ENCODE measurements at regions not wholly inside any gene's neighbourhood (a gene's known extent, or its start where the extent isn't known, plus 50 kb on each side); places are given as distances from the start of the nearest gene placed in this dataset.
"Not testable (repeated sequence)": the region's sequence is repeated elsewhere in the genome, so short reads cannot be mapped to it uniquely, and the experiment has no call there.

GRCh38 chr3:3295586-3295985 lies 116.1 kb upstream of the CRBN start:
- Histone ChIP-seq H3K4me1 (no peaks in the 10 kb centered on the region), H3K36me3 (no peaks in the 10 kb centered on the region), H3K27ac (no peak overlapping the region), H3K9me3 (no peaks in the 10 kb centered on the region), H3K4me3 (replicated peaks in 1 of 3) (no peak overlapping the region), H3K27me3 (no peaks in the 10 kb centered on the region)
- DNase-seq, result no peak
- intact Hi-C loops (cut with DNase I), result no loop called here
- TF ChIP-seq POLR2A (IDR thresholded peaks at IDR 0.05) (no peak), CTCF (IDR thresholded peaks at IDR 0.05) (no peak)
- 92 to 97% methylated on average over 1 of the region's 1 CpG for WGBS, 2 donors

GRCh38 chr3:3291756-3292283 lies 112.3 kb upstream of the CRBN start:
- H3K27me3 ChIP-seq; intact Hi-C loops (cut with DNase I); H3K27ac ChIP-seq; H3K4me3 ChIP-seq (replicated peaks in 1 of 3); H3K36me3 ChIP-seq; H3K4me1 ChIP-seq; H3K9me3 ChIP-seq; DNase-seq: not testable (repeated sequence)
- 47 to 68% methylated on average over 3 of the region's 3 CpGs for WGBS, 2 donors

- Histone ChIP-seq H3K27me3 (no peaks in the 10 kb centered on the region), H3K4me3 (replicated peaks in 1 of 3) (no peak overlapping the region), H3K9me3 (no peaks in the 10 kb centered on the region), H3K27ac (no peak overlapping the region), H3K36me3 (no peaks in the 10 kb centered on the region), H3K4me1 (no peaks in the 10 kb centered on the region)
- no peak for DNase-seq
- TF ChIP-seq POLR2A (IDR thresholded peaks at IDR 0.05), result no peak
- no peak for TF ChIP-seq CTCF (IDR thresholded peaks at IDR 0.05)
- intact Hi-C loops (cut with DNase I), result no loop called here
These were observed 108.8 kb upstream of the CRBN start for GRCh38 chr3:3288255-3288654.

DNA sequence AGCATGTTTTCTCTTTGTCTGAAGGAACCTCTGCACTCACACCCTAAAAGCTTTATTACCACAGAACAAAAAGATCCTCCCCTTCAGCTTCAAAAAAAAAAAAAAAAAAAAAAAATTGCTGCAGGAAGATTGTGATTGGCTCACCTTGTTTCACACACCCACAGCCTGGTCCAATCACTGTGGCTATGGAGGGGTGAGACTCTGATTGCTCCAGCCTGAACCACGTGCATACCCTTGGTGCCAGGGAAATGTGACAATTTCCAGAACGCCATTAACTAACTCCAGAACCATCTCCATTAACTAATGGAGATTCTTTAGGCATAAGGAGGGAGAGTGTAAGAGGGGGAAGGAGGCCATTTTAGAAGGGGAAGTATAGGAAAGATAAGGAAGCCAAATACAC lies 106.5 kb upstream of the CRBN start:
- TF ChIP-seq CTCF (IDR thresholded peaks at IDR 0.05) (no peak), POLR2A (IDR thresholded peaks at IDR 0.05) (no peak)
- no peaks in the 10 kb centered on the region for H3K36me3 ChIP-seq
- H3K4me3 ChIP-seq (replicated peaks in 1 of 3), result no peak overlapping the region
- H3K27ac ChIP-seq, result no peak overlapping the region
- no peaks in the 10 kb centered on the region for H3K4me1 ChIP-seq
- no peaks in the 10 kb centered on the region for H3K9me3 ChIP-seq
- no peaks in the 10 kb centered on the region for H3K27me3 ChIP-seq
- 83 to 84% methylated on average over 2 of the region's 2 CpGs for WGBS, 2 donors
- DNase-seq, result no peak
- intact Hi-C loops (cut with DNase I), result no loop called here

GRCh38 chr3:3281024-3281423 lies 101.5 kb upstream of the CRBN start:
- no peak for DNase-seq
- no peak for TF ChIP-seq CTCF (IDR thresholded peaks at IDR 0.05)
- no peak for TF ChIP-seq POLR2A (IDR thresholded peaks at IDR 0.05)
- Histone ChIP-seq H3K27ac (no peak overlapping the region), H3K4me3 (replicated peaks in 1 of 3) (no peak overlapping the region), H3K9me3 (no peaks in the 10 kb centered on the region), H3K36me3 (no peaks in the 10 kb centered on the region), H3K4me1 (no peaks in the 10 kb centered on the region), H3K27me3 (no peaks in the 10 kb centered on the region)
- 68 to 79% methylated on average over 2 of the region's 2 CpGs for WGBS, 2 donors
- intact Hi-C loops (cut with DNase I), result no loop called here

DNA sequence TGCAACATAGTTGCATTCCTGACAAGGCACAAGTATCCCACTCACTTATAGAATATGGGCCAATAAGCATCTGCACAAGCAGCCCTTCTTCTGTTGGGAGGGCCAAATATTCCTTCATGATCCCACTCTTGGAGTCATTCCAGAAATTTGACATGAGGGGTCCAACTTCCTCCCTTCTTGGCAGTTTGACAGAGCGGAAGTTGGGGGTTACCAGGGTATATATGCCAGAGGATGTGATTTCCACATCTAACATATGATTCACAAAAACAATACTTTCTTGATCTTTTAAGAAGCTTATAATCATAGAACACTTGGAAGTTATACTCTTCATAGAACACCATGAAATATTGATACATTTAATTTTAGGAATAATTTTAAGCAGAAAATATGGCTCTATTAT lies 100.9 kb upstream of the CRBN start:
- H3K4me3 ChIP-seq (replicated peaks in 1 of 3), result no peak overlapping the region
- intact Hi-C loops (cut with DNase I), result no loop called here
- H3K27me3 ChIP-seq, result no peaks in the 10 kb centered on the region
- no peak overlapping the region for H3K27ac ChIP-seq
- no peaks in the 10 kb centered on the region for H3K9me3 ChIP-seq
- DNase-seq, result no peak
- 72 to 73% methylated on average over 1 of the region's 1 CpG for WGBS, 2 donors
- H3K4me1 ChIP-seq, result no peaks in the 10 kb centered on the region
- TF ChIP-seq POLR2A (IDR thresholded peaks at IDR 0.05), result no peak
- no peak for TF ChIP-seq CTCF (IDR thresholded peaks at IDR 0.05)
- no peaks in the 10 kb centered on the region for H3K36me3 ChIP-seq
